Ascending aorta (tissue), 2 donors: ENCODE measurements at regions not wholly inside any gene's neighbourhood (a gene's known extent, or its start where the extent isn't known, plus 50 kb on each side); places are given as distances from the start of the nearest gene placed in this dataset.

Source experiments
- DNase-seq, 2 donors: peaks; one replicate each; pipeline ENCODE4 v3.0.0-alpha.2; 2019; ENCODE audit warnings: low spot score in 2 of 2
- H3K27ac ChIP-seq, 2 donors: fragments of 200-600 bp; sonication (generic); one replicate each; pipeline ENCODE4 v1.5.1; 2016 to 2017; ENCODE audit warnings: mild to moderate bottlenecking in 1 of 2
- H3K27me3 ChIP-seq: fragments of 200-600 bp; sonication (generic); one replicate; pipeline ENCODE4 v1.5.1; 2017
- H3K36me3 ChIP-seq, 2 donors: fragments of 200-600 bp; sonication (generic); one replicate each; pipeline ENCODE4 v1.5.1; 2016
- H3K4me1 ChIP-seq, 2 donors: fragments of 200-600 bp; sonication (generic); one replicate each; pipeline ENCODE4 v1.5.1; 2016 to 2017; ENCODE audit warnings: mild to moderate bottlenecking in 1 of 2
- H3K4me3 ChIP-seq, 2 donors: fragments of 200-600 bp; sonication (generic); one replicate each; pipeline ENCODE4 v1.5.1; 2016 to 2017; ENCODE audit warnings: mild to moderate bottlenecking in 1 of 2
- H3K9me3 ChIP-seq, 2 donors: fragments of 200-600 bp; sonication (generic); one replicate each; pipeline ENCODE4 v1.5.1; 2016
- CTCF ChIP-seq, 3 experiments: fragments of 200-600 bp in 2 of 3; fragments of 450-650 bp in 1 of 3; sonication (generic) in 2 of 3; IDR thresholded peaks; one replicate each; pipeline ENCODE4 v1.5.1; 2016 to 2019; ENCODE audit warnings: antibody characterized with exemption in 3 of 3, mild to moderate bottlenecking in 1 of 3, moderate library complexity in 1 of 3
- intact Hi-C: fragments of 100-400 bp; cut with DNase I; formaldehyde crosslinking; loops from one replicate; pipeline ENCODE4 v1.15.1; 2023

GRCh38 chr21:35135481-35135880 is 86.4 kb upstream of the RUNX1 start:
- H3K36me3 ChIP-seq, result no peaks in the 10 kb centered on the region
- intact Hi-C loops, result no loop called here
- no peaks in the 10 kb centered on the region for H3K9me3 ChIP-seq
- no peaks in the 10 kb centered on the region for H3K27me3 ChIP-seq
- no peak overlapping the region for H3K4me3 ChIP-seq
- DNase-seq, result no peak
- no peak overlapping the region for H3K27ac ChIP-seq
- no peaks in the 10 kb centered on the region for H3K4me1 ChIP-seq
- TF ChIP-seq CTCF (IDR thresholded peaks at IDR 0.05), result no peak

DNA sequence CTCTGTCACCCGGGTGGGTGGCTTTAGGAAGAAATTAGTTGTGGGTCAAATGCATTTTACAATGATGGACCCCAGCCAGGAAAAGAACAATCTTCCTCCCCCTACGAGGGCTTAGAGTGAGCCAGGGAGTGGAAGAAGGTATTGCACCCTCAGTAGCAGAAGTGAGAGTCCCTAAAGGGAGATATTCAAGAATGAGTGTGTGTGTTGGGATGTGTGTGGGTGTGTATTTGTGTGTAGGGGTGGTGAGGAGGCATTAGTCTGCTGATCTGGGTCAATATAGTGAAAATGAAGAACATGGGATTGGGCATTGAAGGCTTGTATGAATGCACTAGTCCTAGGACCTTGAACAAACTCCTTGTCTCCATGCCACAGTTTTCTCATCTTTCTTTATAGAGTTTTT is 85.2 kb upstream of the RUNX1 start:
- no peak for DNase-seq
- Histone ChIP-seq H3K4me1 (no peaks in the 10 kb centered on the region), H3K9me3 (no peaks in the 10 kb centered on the region), H3K4me3 (no peak overlapping the region), H3K27ac (no peak overlapping the region), H3K36me3 (no peaks in the 10 kb centered on the region), H3K27me3 (no peaks in the 10 kb centered on the region)
- TF ChIP-seq CTCF (IDR thresholded peaks at IDR 0.05), result no peak
- intact Hi-C loops, result no loop called here

DNA sequence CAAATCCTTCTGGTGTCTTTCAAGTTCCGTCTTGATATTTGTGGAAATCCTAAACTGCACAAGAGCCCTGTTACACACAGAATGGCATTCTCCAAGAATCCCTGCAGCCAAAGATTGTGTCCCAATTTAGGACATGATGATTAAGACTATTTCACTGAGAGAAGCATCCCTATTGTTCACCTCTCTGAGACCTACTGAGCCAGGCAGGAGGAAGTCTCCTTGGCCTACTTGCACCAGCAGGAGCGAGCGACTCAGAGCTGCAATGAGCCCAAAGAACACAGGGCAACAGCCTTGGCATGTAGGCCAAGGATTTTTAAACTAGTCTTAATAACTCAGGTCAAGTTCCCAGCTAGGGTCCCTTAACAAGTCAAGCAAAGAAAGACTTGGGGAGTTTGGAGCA is 79.4 kb upstream of the RUNX1 start:
- H3K4me3 ChIP-seq, result no peak overlapping the region
- intact Hi-C loops, result no loop called here
- TF ChIP-seq CTCF (IDR thresholded peaks at IDR 0.05), result no peak
- H3K4me1 ChIP-seq, result no peaks in the 10 kb centered on the region
- peaks cover 5 to 9% of the 10 kb centered on the region in 2 donors for H3K9me3 ChIP-seq
- H3K27me3 ChIP-seq, result no peaks in the 10 kb centered on the region
- no peak overlapping the region for H3K27ac ChIP-seq
- H3K36me3 ChIP-seq, result no peaks in the 10 kb centered on the region
- no peak for DNase-seq

DNA sequence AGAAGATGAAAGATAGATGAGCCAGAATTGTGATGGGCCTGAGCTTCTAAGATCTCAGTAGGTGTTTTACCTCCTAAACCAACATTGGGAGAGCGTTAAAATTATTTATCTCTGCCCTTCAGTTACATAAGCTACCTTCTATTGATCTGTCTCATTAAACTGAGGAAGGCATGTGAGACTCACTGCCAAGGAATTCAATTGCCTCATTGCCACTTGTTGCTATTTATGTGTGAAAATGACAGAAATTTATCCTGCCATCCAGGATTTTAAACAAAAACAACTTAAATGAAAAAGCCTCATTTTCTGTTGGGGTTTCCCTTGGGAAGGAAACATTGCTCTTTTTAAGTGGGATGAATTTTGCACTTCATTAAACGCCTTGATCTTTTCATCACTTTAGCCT is 78.7 kb upstream of the RUNX1 start:
- intact Hi-C loops, result no loop called here
- H3K9me3 ChIP-seq, result peaks cover 5 to 9% of the 10 kb centered on the region in 2 donors
- no peak for DNase-seq
- no peaks in the 10 kb centered on the region for H3K36me3 ChIP-seq
- H3K27ac ChIP-seq, result no peak overlapping the region
- no peak overlapping the region for H3K4me3 ChIP-seq
- TF ChIP-seq CTCF (IDR thresholded peaks at IDR 0.05), result no peak
- H3K27me3 ChIP-seq, result no peaks in the 10 kb centered on the region
- H3K4me1 ChIP-seq, result no peaks in the 10 kb centered on the region

DNA sequence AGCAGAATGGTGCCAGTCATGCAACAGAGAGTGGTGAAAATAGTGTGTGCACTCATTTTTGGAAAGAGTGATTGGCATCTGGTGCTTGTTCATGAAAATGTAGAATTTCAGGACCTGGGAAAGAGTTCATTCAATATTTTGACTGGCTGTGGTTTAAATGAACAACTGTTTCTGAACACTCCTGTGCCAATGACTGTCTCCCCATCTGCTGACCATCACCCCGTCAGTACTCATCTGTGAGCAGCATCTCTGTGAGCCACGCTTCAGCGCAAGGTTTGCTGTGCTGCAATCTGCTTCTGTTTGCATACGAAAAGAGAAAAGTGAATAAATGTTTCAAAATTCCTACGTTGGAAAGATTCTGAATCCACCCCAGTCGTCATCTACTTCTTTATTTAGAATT is 77.9 kb upstream of the RUNX1 start:
- TF ChIP-seq CTCF (IDR thresholded peaks at IDR 0.05), result no peak
- H3K27me3 ChIP-seq, result no peaks in the 10 kb centered on the region
- H3K27ac ChIP-seq, result no peak overlapping the region
- no peak overlapping the region for H3K4me3 ChIP-seq
- peaks cover 5 to 9% of the 10 kb centered on the region in 2 donors for H3K9me3 ChIP-seq
- no peaks in the 10 kb centered on the region for H3K36me3 ChIP-seq
- DNase-seq, result no peak
- H3K4me1 ChIP-seq, result no peaks in the 10 kb centered on the region
- intact Hi-C loops, result no loop called here

DNA sequence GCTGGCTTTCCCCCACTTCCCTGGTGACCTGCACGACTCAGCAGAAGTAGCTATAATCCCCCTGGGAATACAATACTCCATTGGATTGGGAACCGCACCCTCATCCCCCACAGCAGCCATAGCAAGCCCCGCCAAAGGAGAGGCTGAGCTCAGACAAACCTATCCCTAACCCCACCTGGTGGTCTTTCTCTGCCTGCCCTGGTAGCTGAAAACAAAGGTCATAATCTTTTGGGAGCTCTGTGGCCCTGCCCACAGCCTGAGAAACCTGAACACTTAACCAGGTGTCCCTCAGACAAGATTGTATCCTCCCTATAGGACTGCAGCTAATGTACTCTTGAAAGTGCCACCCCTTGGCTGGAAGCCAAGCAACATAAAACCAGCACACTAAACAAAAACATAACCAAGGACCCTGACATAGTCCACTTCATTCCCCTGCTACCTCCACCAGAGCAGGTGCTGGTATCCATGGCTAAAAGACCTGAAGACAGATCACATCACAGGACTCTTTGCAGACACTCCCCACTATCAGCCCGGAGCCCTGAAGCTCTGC is 71.6 kb upstream of the RUNX1 start:
- H3K9me3 ChIP-seq, result peaks cover 5 to 9% of the 10 kb centered on the region in 2 donors
- no peak for DNase-seq
- no peaks in the 10 kb centered on the region for H3K36me3 ChIP-seq
- intact Hi-C loops, result no loop called here
- no peaks in the 10 kb centered on the region for H3K27me3 ChIP-seq
- H3K4me3 ChIP-seq, result no peak overlapping the region
- H3K4me1 ChIP-seq, result no peaks in the 10 kb centered on the region
- no peak for TF ChIP-seq CTCF (IDR thresholded peaks at IDR 0.05)
- H3K27ac ChIP-seq, result no peak overlapping the region
